GM19328 (cell line): ENCODE measurements at regions not wholly inside any gene's neighbourhood (a gene's known extent, or its start where the extent isn't known, plus 50 kb on each side); places are given as distances from the start of the nearest gene placed in this dataset.
"Not testable (repeated sequence)": the region's sequence is repeated elsewhere in the genome, so short reads cannot be mapped to it uniquely, and the experiment has no call there.

ENCODE experiments used
- ATAC-seq: cut with Tn5 transposase; IDR thresholded peaks from one replicate; pipeline ENCODE4 v1.9.1; 2021; ENCODE audit warnings: mild to moderate bottlenecking, moderate library complexity; ENCODE audit not compliant: unreplicated experiment

GRCh38 chr16:60078819-60079218 lies 1344.7 kb upstream of the GOT2 start:
- ATAC-seq, result not testable (repeated sequence)

GRCh38 chr16:60077861-60078260 lies 1343.7 kb upstream of the GOT2 start:
- no peak for ATAC-seq

GRCh38 chr16:60074378-60074777 lies 1340.3 kb upstream of the GOT2 start:
- ATAC-seq, result no peak

GRCh38 chr16:60073376-60073775 lies 1339.3 kb upstream of the GOT2 start:
- no peak for ATAC-seq

- no peak for ATAC-seq
Observed at GRCh38 chr16:60064026-60064425, 1329.9 kb upstream of the GOT2 start.

GRCh38 chr16:60061396-60061795 lies 1327.3 kb upstream of the GOT2 start:
- no peak for ATAC-seq

- ATAC-seq, result no peak
Observed at GRCh38 chr16:60060731-60061130, 1326.6 kb upstream of the GOT2 start.

- no peak for ATAC-seq
Observed at GRCh38 chr16:60059141-60059540, 1325.0 kb upstream of the GOT2 start.

- ATAC-seq, result no peak
Observed at GRCh38 chr16:60041671-60042070, 1307.6 kb upstream of the GOT2 start.

GRCh38 chr16:60031740-60032139 lies 1297.6 kb upstream of the GOT2 start:
- ATAC-seq, result no peak

GRCh38 chr16:60027351-60027750 lies 1293.2 kb upstream of the GOT2 start:
- no peak for ATAC-seq

GRCh38 chr16:60013076-60013475 lies 1279.0 kb upstream of the GOT2 start:
- ATAC-seq, result no peak

- no peak for ATAC-seq
Observed at GRCh38 chr16:60001523-60001922, 1267.4 kb upstream of the GOT2 start.

- ATAC-seq, result no peak
Observed at GRCh38 chr16:59997706-59998105, 1263.6 kb upstream of the GOT2 start.

- no peak for ATAC-seq
Observed at GRCh38 chr16:59993101-59993500, 1259.0 kb upstream of the GOT2 start.

GRCh38 chr16:59991171-59991570 lies 1257.1 kb upstream of the GOT2 start:
- no peak for ATAC-seq

- ATAC-seq, result no peak
Observed at GRCh38 chr16:59988591-59988990, 1254.5 kb upstream of the GOT2 start.

GRCh38 chr16:59975953-59976352 lies 1241.8 kb upstream of the GOT2 start:
- ATAC-seq, result no peak

- ATAC-seq, result no peak
Observed at GRCh38 chr16:59973966-59974365, 1239.8 kb upstream of the GOT2 start.

- ATAC-seq, result no peak
Observed at GRCh38 chr16:59971264-59971663, 1237.1 kb upstream of the GOT2 start.

GRCh38 chr16:59964232-59964924 lies 1230.3 kb upstream of the GOT2 start:
- ATAC-seq, result no peak

GRCh38 chr16:59959311-59959710 lies 1225.2 kb upstream of the GOT2 start:
- no peak for ATAC-seq

- ATAC-seq, result no peak
Observed at GRCh38 chr16:59950431-59950830, 1216.3 kb upstream of the GOT2 start.
